ENCODE measurements at regions not wholly inside any gene's neighbourhood (a gene's known extent, or its start where the extent isn't known, plus 50 kb on each side); places are given as distances from the start of the nearest gene placed in this dataset.

DNA sequence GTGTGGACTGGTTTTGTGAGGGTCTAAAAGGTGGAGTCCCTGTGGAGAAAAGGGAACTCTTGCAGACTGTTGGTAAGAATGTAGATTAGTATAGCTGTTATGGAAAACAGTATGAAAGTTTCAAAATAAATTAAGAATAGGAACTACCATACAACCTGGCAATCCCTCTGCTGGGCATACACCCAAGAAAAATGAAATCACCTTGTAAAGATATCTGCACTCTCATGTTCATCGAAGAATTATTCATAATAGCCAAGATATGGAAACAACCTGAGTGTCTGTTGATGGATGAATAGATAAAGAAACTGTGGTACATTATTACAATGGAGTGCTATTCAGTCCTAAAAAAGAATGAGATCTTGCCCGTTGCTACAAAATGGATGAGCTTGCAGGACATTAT lies 109.6 kb downstream of the TBX19 start:
- TF ChIP-seq POLR2A (IDR thresholded peaks at IDR 0.05; ENCODE audit: low read length) (no peak), GATA1 (IDR thresholded peaks at IDR 0.05; ENCODE audit: low read depth, low read length) (no peak)
